ENCODE measurements at regions not wholly inside any gene's neighbourhood (a gene's known extent, or its start where the extent isn't known, plus 50 kb on each side); places are given as distances from the start of the nearest gene placed in this dataset.

GRCh38 chr6:69623357-69623756, 173.5 kb downstream of the LMBRD1 start:
- Histone ChIP-seq H3K4me3 (no peak overlapping the region), H3K36me3 (replicated peaks; ENCODE audit: insufficient read depth, low read depth) (no peaks in the 10 kb centered on the region), H3K4me1 (ENCODE audit: insufficient read depth) (no peaks in the 10 kb centered on the region), H3K79me2 (no peaks in the 10 kb centered on the region), H3K9me2 (replicated peaks; ENCODE audit: insufficient read depth) (no peaks in the 10 kb centered on the region), H3K4me2 (no peak overlapping the region), H2AFZ (no peak overlapping the region), H3K27ac (no peak overlapping the region), H4K20me1 (ENCODE audit: insufficient read depth, poor library complexity, severe bottlenecking) (no peaks in the 10 kb centered on the region), H3K27me3 (no peaks in the 10 kb centered on the region), H3K9me3 (ENCODE audit: low read depth) (no peaks in the 10 kb centered on the region)
- 4% methylated on average over 1 of the region's 1 CpG for WGBS (ENCODE audit: low lambda C conversion rate, missing lambda C conversion rate)
- TF ChIP-seq EZH2 (IDR thresholded peaks at IDR 0.05; ENCODE audit: borderline replicate concordance) (no peak), EZH2phosphoT487 (IDR thresholded peaks at IDR 0.05; ENCODE audit: low read depth, severe bottlenecking, unreplicated experiment) (no peak), CTCF (IDR thresholded peaks at IDR 0.05; ENCODE audit: poor library complexity) (no peak)
- no peak for DNase-seq (ENCODE audit: low spot score)

DNA sequence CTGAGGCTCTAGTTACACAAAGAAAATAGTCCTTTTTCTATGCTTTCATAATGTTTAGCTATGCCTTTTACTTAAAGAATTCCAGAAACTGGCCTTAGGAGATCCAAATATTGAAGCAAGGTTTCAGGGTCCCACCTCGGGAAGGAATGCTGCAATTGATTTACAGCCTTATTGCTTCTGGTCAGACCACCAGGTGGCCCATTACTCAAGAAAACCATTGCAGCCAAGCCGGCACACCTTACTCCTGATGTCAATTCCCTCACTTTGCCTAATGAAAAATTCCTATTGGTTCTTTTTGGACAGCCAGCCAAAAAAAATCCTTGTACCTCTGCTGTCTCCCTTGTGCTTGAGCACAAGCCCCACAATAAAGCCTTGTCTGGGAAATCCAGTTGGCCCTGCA, 173.9 kb downstream of the LMBRD1 start:
- Histone ChIP-seq H3K9me3 (ENCODE audit: low read depth) (no peaks in the 10 kb centered on the region), H3K4me1 (ENCODE audit: insufficient read depth) (no peaks in the 10 kb centered on the region), H3K79me2 (no peaks in the 10 kb centered on the region), H3K27ac (no peak overlapping the region), H3K36me3 (replicated peaks; ENCODE audit: insufficient read depth, low read depth) (no peaks in the 10 kb centered on the region), H2AFZ (no peak overlapping the region), H3K4me2 (no peak overlapping the region), H3K27me3 (no peaks in the 10 kb centered on the region), H4K20me1 (ENCODE audit: insufficient read depth, poor library complexity, severe bottlenecking) (no peaks in the 10 kb centered on the region), H3K4me3 (no peak overlapping the region), H3K9me2 (replicated peaks; ENCODE audit: insufficient read depth) (no peaks in the 10 kb centered on the region)
- DNase-seq (ENCODE audit: low spot score) = no peak
- 35% methylated on average over 2 of the region's 2 CpGs for WGBS (ENCODE audit: low lambda C conversion rate, missing lambda C conversion rate)
- TF ChIP-seq CTCF (IDR thresholded peaks at IDR 0.05; ENCODE audit: poor library complexity) (no peak), EZH2 (IDR thresholded peaks at IDR 0.05; ENCODE audit: borderline replicate concordance) (no peak), EZH2phosphoT487 (IDR thresholded peaks at IDR 0.05; ENCODE audit: low read depth, severe bottlenecking, unreplicated experiment) (no peak)

GRCh38 chr6:69622230-69622629, 174.6 kb downstream of the LMBRD1 start:
- Histone ChIP-seq H3K27me3 (no peaks in the 10 kb centered on the region), H3K27ac (no peak overlapping the region), H3K36me3 (replicated peaks; ENCODE audit: insufficient read depth, low read depth) (no peaks in the 10 kb centered on the region), H3K9me2 (replicated peaks; ENCODE audit: insufficient read depth) (no peaks in the 10 kb centered on the region), H3K4me3 (no peak overlapping the region), H3K4me1 (ENCODE audit: insufficient read depth) (no peaks in the 10 kb centered on the region), H3K9me3 (ENCODE audit: low read depth) (no peaks in the 10 kb centered on the region), H4K20me1 (ENCODE audit: insufficient read depth, poor library complexity, severe bottlenecking) (no peaks in the 10 kb centered on the region), H3K4me2 (no peak overlapping the region), H3K79me2 (no peaks in the 10 kb centered on the region), H2AFZ (no peak overlapping the region)
- TF ChIP-seq EZH2 (IDR thresholded peaks at IDR 0.05; ENCODE audit: borderline replicate concordance) (no peak), CTCF (IDR thresholded peaks at IDR 0.05; ENCODE audit: poor library complexity) (no peak), EZH2phosphoT487 (IDR thresholded peaks at IDR 0.05; ENCODE audit: low read depth, severe bottlenecking, unreplicated experiment) (no peak)
- 65% methylated on average over 3 of the region's 3 CpGs for WGBS (ENCODE audit: low lambda C conversion rate, missing lambda C conversion rate)
- no peak for DNase-seq (ENCODE audit: low spot score)

DNA sequence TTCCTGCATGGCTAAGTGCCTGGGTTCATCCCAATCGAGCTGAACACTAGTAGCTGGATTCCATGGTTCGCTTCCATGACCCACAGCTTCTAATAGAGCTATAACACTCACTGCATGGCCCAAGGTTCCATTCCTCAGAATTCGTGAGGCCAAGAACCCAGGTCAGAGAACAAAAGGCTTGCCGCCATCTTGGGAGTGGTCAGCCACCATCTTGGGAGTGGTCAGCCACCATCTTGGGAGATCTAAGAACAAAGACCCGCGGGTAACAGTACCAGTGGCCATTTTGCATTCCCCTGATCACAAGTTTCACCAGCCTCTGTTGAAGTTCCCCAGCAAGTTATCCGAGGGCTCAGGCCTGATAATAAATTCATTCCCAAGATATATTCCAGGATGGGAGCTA, 179.6 kb downstream of the LMBRD1 start:
- Histone ChIP-seq H3K79me2 (no peaks in the 10 kb centered on the region), H3K4me1 (ENCODE audit: insufficient read depth) (no peaks in the 10 kb centered on the region), H3K4me3 (no peak overlapping the region), H3K27ac (no peak overlapping the region), H3K27me3 (no peaks in the 10 kb centered on the region), H4K20me1 (ENCODE audit: insufficient read depth, poor library complexity, severe bottlenecking) (no peaks in the 10 kb centered on the region), H3K4me2 (no peak overlapping the region), H3K36me3 (replicated peaks; ENCODE audit: insufficient read depth, low read depth) (no peaks in the 10 kb centered on the region), H3K9me3 (ENCODE audit: low read depth) (no peaks in the 10 kb centered on the region), H3K9me2 (replicated peaks; ENCODE audit: insufficient read depth) (no peaks in the 10 kb centered on the region), H2AFZ (no peak overlapping the region)
- 61% methylated on average over 7 of the region's 7 CpGs for WGBS (ENCODE audit: low lambda C conversion rate, missing lambda C conversion rate)
- TF ChIP-seq EZH2phosphoT487 (IDR thresholded peaks at IDR 0.05; ENCODE audit: low read depth, severe bottlenecking, unreplicated experiment) (no peak), CTCF (IDR thresholded peaks at IDR 0.05; ENCODE audit: poor library complexity) (no peak), EZH2 (IDR thresholded peaks at IDR 0.05; ENCODE audit: borderline replicate concordance) (no peak)
- no peak for DNase-seq (ENCODE audit: low spot score)

All from hepatocyte (in vitro differentiated cells).